Mammary epithelial cell (primary cell): ENCODE measurements at regions not wholly inside any gene's neighbourhood (a gene's known extent, or its start where the extent isn't known, plus 50 kb on each side); places are given as distances from the start of the nearest gene placed in this dataset.

Experiments
- CTCF ChIP-seq, 2 donors: IDR thresholded peaks in 1 of 2; conservative IDR thresholded peaks in 1 of 2; 2 replicates each; pipeline ENCODE4 v1.5.1; 2011 to 2012; ENCODE audit warnings: inconsistent platforms in 2 of 2, low read length in 2 of 2, mild to moderate bottlenecking in 2 of 2, control low read depth in 1 of 2, low read depth in 1 of 2; ENCODE audit not compliant: insufficient read depth in 1 of 2; ENCODE audit errors: extremely low read depth in 1 of 2
- EZH2 ChIP-seq: IDR thresholded peaks from 2 replicates; pipeline ENCODE4 v1.6.1; 2012; ENCODE audit warnings: low read length, inconsistent platforms, borderline replicate concordance

GRCh38 chr13:111629016-111629415, 308.6 kb downstream of the TEX29 start:
- TF ChIP-seq CTCF (conservative IDR thresholded peaks at IDR 0.05 in 1 of 2, IDR thresholded peaks at IDR 0.05 in 1 of 2; ENCODE audit: extremely low read depth in 1 of 2, insufficient read depth in 1 of 2, low read depth in 1 of 2, low read length in 2 of 2) (no peak), EZH2 (no peak)
